ENCODE measurements at regions not wholly inside any gene's neighbourhood (a gene's known extent, or its start where the extent isn't known, plus 50 kb on each side); places are given as distances from the start of the nearest gene placed in this dataset.

DNA sequence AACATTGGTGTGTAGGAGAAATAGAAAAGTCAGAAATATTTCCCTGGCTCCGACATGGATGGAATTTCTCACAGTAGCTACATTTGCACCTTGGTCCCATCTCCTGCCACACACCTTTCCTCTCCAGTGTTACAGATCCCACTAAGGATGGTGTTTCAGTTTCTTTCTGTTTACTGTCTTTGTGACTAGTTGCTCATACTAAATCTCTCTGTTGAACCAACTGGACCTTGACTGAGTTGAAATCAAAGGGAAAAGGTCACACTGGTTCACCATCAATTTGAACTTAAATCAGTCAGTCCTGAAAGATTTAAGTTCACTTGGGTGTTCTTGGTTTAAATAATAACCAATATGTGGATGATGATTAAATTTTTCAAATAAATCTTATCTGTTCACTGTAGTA, 754.2 kb downstream of the OTOL1 start:
- Histone ChIP-seq H3K27ac (ENCODE audit: low read depth, low read length, poor library complexity, severe bottlenecking) (no peak overlapping the region), H3K9me3 (ENCODE audit: low read depth, low read length, poor library complexity, severe bottlenecking) (no peaks in the 10 kb centered on the region), H3K4me1 (ENCODE audit: insufficient read depth, low read length, poor library complexity, severe bottlenecking) (no peaks in the 10 kb centered on the region), H3K27me3 (replicated peaks; ENCODE audit: insufficient read depth, low read depth, low read length, poor library complexity) (no peaks in the 10 kb centered on the region), H3K4me3 (ENCODE audit: low read depth, low read length, poor library complexity, severe bottlenecking) (no peak overlapping the region), H3K36me3 (ENCODE audit: insufficient read depth, low read length, poor library complexity, severe bottlenecking) (no peaks in the 10 kb centered on the region)
- intact Hi-C loops (cut with micrococcal nuclease; ENCODE audit: unreplicated experiment) = no loop called here
- DNase-seq (ENCODE audit: low spot score) = no peak
- TF ChIP-seq EZH2 (IDR thresholded peaks at IDR 0.05; ENCODE audit: borderline replicate concordance, low read depth, low read length, poor library complexity, severe bottlenecking) = no peak
- TF ChIP-seq, protein P1, sequence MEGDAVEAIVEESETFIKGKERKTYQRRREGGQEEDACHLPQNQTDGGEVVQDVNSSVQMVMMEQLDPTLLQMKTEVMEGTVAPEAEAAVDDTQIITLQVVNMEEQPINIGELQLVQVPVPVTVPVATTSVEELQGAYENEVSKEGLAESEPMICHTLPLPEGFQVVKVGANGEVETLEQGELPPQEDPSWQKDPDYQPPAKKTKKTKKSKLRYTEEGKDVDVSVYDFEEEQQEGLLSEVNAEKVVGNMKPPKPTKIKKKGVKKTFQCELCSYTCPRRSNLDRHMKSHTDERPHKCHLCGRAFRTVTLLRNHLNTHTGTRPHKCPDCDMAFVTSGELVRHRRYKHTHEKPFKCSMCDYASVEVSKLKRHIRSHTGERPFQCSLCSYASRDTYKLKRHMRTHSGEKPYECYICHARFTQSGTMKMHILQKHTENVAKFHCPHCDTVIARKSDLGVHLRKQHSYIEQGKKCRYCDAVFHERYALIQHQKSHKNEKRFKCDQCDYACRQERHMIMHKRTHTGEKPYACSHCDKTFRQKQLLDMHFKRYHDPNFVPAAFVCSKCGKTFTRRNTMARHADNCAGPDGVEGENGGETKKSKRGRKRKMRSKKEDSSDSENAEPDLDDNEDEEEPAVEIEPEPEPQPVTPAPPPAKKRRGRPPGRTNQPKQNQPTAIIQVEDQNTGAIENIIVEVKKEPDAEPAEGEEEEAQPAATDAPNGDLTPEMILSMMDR (conservative IDR thresholded peaks at IDR 0.05; ENCODE audit: low read depth, low read length) = no peak
- no TSS peak for BruUV-seq (replicated peaks)
- POLR2A ChIA-PET (ENCODE audit: low non-redundant PET) = no interaction called here
- CTCF ChIA-PET = no interaction called here

DNA sequence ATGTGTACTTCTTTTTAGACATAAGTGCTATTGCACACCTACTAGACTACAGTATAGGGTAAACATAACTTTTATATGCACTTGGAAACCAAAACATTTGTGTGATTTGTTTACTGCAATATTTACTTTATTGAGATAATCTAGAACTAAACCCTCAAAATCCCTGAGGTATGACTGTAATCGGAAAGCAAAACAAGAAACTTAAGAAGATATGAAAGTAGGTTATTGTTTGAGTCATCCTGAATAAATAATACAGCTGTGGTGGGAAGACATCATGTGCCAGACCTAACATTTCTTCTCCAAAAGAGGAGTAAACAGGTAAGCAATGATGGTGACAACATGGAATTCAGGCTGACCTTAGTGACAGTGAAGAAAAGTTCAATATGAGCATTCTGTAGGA, 765.5 kb downstream of the OTOL1 start:
- intact Hi-C loops (cut with micrococcal nuclease; ENCODE audit: unreplicated experiment) = no loop called here
- Histone ChIP-seq H3K4me1 (ENCODE audit: insufficient read depth, low read length, poor library complexity, severe bottlenecking) (no peaks in the 10 kb centered on the region), H3K9me3 (ENCODE audit: low read depth, low read length, poor library complexity, severe bottlenecking) (no peaks in the 10 kb centered on the region), H3K4me3 (ENCODE audit: low read depth, low read length, poor library complexity, severe bottlenecking) (no peak overlapping the region), H3K36me3 (ENCODE audit: insufficient read depth, low read length, poor library complexity, severe bottlenecking) (no peaks in the 10 kb centered on the region), H3K27me3 (replicated peaks; ENCODE audit: insufficient read depth, low read depth, low read length, poor library complexity) (no peaks in the 10 kb centered on the region), H3K27ac (ENCODE audit: low read depth, low read length, poor library complexity, severe bottlenecking) (no peak overlapping the region)
- BruUV-seq (replicated peaks) = no TSS peak
- no peak for DNase-seq (ENCODE audit: low spot score)
- ChIA-PET POLR2A (ENCODE audit: low non-redundant PET) (no interaction called here), CTCF (no interaction called here)
- no peak for TF ChIP-seq EZH2 (IDR thresholded peaks at IDR 0.05; ENCODE audit: borderline replicate concordance, low read depth, low read length, poor library complexity, severe bottlenecking)
- TF ChIP-seq, protein P1 (conservative IDR thresholded peaks at IDR 0.05; ENCODE audit: low read depth, low read length) = no peak

DNA sequence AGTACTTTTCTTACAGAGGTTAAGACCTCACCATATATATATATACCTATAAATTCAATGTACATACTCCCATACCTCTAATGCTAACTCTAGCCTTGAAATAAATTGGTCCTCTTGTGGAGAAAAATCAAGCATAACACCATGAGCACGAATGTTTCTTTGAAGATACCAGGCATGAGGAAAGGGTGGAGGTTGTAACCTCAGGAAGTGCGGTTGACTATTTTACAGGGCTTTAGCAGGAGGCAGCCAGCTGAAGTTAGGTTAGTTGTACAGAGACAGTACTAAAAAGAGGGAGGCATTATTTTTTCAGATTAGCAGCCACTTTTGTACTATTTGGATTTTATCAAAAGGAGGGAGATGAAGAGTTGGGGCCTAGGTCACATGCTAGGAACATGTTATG, 767.0 kb downstream of the OTOL1 start:
- Histone ChIP-seq H3K27me3 (replicated peaks; ENCODE audit: insufficient read depth, low read depth, low read length, poor library complexity) (no peaks in the 10 kb centered on the region), H3K9me3 (ENCODE audit: low read depth, low read length, poor library complexity, severe bottlenecking) (no peaks in the 10 kb centered on the region), H3K36me3 (ENCODE audit: insufficient read depth, low read length, poor library complexity, severe bottlenecking) (no peaks in the 10 kb centered on the region), H3K27ac (ENCODE audit: low read depth, low read length, poor library complexity, severe bottlenecking) (no peak overlapping the region), H3K4me3 (ENCODE audit: low read depth, low read length, poor library complexity, severe bottlenecking) (no peak overlapping the region), H3K4me1 (ENCODE audit: insufficient read depth, low read length, poor library complexity, severe bottlenecking) (no peaks in the 10 kb centered on the region)
- ChIA-PET CTCF (no interaction called here), POLR2A (ENCODE audit: low non-redundant PET) (interaction anchor here (0.7 kb wide), 1 partner anchor 31 kb away, joined by 3 read pairs; no protein-coding TSS in a partner anchor)
- intact Hi-C loops (cut with micrococcal nuclease; ENCODE audit: unreplicated experiment) = no loop called here
- BruUV-seq (replicated peaks) = no TSS peak
- TF ChIP-seq, protein P1 (conservative IDR thresholded peaks at IDR 0.05; ENCODE audit: low read depth, low read length) = no peak
- no peak for TF ChIP-seq EZH2 (IDR thresholded peaks at IDR 0.05; ENCODE audit: borderline replicate concordance, low read depth, low read length, poor library complexity, severe bottlenecking)
- no peak for DNase-seq (ENCODE audit: low spot score)

Data from A673 (cell line).